Body of pancreas (tissue), 4 donors: ENCODE measurements at regions not wholly inside any gene's neighbourhood (a gene's known extent, or its start where the extent isn't known, plus 50 kb on each side); places are given as distances from the start of the nearest gene placed in this dataset.

Source experiments
- CTCF ChIP-seq, 7 experiments: fragments of 450-650 bp in 4 of 7; fragments of 200-600 bp in 3 of 7; sonication (generic) in 3 of 7; IDR thresholded peaks; one replicate each; pipeline ENCODE4 v1.5.1; 2016 to 2019; ENCODE audit warnings: antibody characterized with exemption in 7 of 7
- POLR2A ChIP-seq, 3 donors: fragments of 450-650 bp; IDR thresholded peaks; one replicate each; pipeline ENCODE4 v1.6.1; 2016; ENCODE audit warnings: antibody characterized with exemption in 3 of 3, mild to moderate bottlenecking in 2 of 3

GRCh38 chr10:57018452-57018851 is 657.4 kb upstream of the ZWINT start:
- TF ChIP-seq CTCF (IDR thresholded peaks at IDR 0.05) (no peak), POLR2A (IDR thresholded peaks at IDR 0.05) (no peak)
